GM12875 (cell line): ENCODE measurements at regions not wholly inside any gene's neighbourhood (a gene's known extent, or its start where the extent isn't known, plus 50 kb on each side); places are given as distances from the start of the nearest gene placed in this dataset.
"Not testable (repeated sequence)": the region's sequence is repeated elsewhere in the genome, so short reads cannot be mapped to it uniquely, and the experiment has no call there.

Experiments used
- H3K4me3 ChIP-seq: one replicate; pipeline ENCODE4 v1.5.1; 2011; ENCODE audit warnings: low read depth, low read length, control low read depth
- CTCF ChIP-seq: IDR thresholded peaks from 2 replicates; pipeline ENCODE4 v1.5.1; 2011; ENCODE audit warnings: low read depth, mild to moderate bottlenecking, control low read depth, inconsistent platforms, low read length, moderate library complexity, borderline replicate concordance; ENCODE audit not compliant: insufficient read depth

GRCh38 chr1:177872308-177872900, 97.5 kb downstream of the SEC16B start:
- H3K4me3 ChIP-seq: no peak overlapping the region
- TF ChIP-seq CTCF: no peak

GRCh38 chr1:177871613-177872307, 98.1 kb downstream of the SEC16B start:
- H3K4me3 ChIP-seq: no peak overlapping the region
- TF ChIP-seq CTCF: no peak

- no peak for TF ChIP-seq CTCF
- no peak overlapping the region for H3K4me3 ChIP-seq
Measured at GRCh38 chr1:177869586-177869985, 100.3 kb downstream of the SEC16B start.

GRCh38 chr1:177869011-177869410, 100.8 kb downstream of the SEC16B start:
- not testable (repeated sequence) for H3K4me3 ChIP-seq

GRCh38 chr1:177865807-177866206, 104.1 kb downstream of the SEC16B start:
- TF ChIP-seq CTCF: no peak
- no peak overlapping the region for H3K4me3 ChIP-seq

- no peak for TF ChIP-seq CTCF
- H3K4me3 ChIP-seq: no peak overlapping the region
Measured at GRCh38 chr1:177864538-177865305, 105.1 kb downstream of the SEC16B start.

- no peak for TF ChIP-seq CTCF
- H3K4me3 ChIP-seq: no peak overlapping the region
Measured at GRCh38 chr1:177863796-177864195, 106.1 kb downstream of the SEC16B start.
